ENCODE measurements at regions not wholly inside any gene's neighbourhood (a gene's known extent, or its start where the extent isn't known, plus 50 kb on each side); places are given as distances from the start of the nearest gene placed in this dataset.
"Not testable (repeated sequence)": the region's sequence is repeated elsewhere in the genome, so short reads cannot be mapped to it uniquely, and the experiment has no call there.

GRCh38 chr9:3773362-3774060, 247.7 kb upstream of the RFX3 start:
- no peak for DNase-seq

GRCh38 chr9:3769646-3770045, 243.8 kb upstream of the RFX3 start:
- no peak for DNase-seq

- no peak for DNase-seq
Measured at GRCh38 chr9:3768712-3769457, 243.1 kb upstream of the RFX3 start.

- DNase-seq = no peak
Measured at GRCh38 chr9:3768286-3768685, 242.5 kb upstream of the RFX3 start.

GRCh38 chr9:3762076-3762475, 236.3 kb upstream of the RFX3 start:
- no peak for DNase-seq

GRCh38 chr9:3760031-3760430, 234.2 kb upstream of the RFX3 start:
- no peak for DNase-seq

GRCh38 chr9:3758816-3759576, 233.2 kb upstream of the RFX3 start:
- no peak for DNase-seq

GRCh38 chr9:3756071-3756470, 230.3 kb upstream of the RFX3 start:
- no peak for DNase-seq

- DNase-seq = no peak
Measured at GRCh38 chr9:3751125-3751758, 225.4 kb upstream of the RFX3 start.

- no peak for DNase-seq
Measured at GRCh38 chr9:3750321-3750720, 224.5 kb upstream of the RFX3 start.

- no peak for DNase-seq
Measured at GRCh38 chr9:3746296-3747275, 220.8 kb upstream of the RFX3 start.

GRCh38 chr9:3743901-3744413, 218.2 kb upstream of the RFX3 start:
- no peak for DNase-seq

GRCh38 chr9:3742586-3742985, 216.8 kb upstream of the RFX3 start:
- DNase-seq = no peak

GRCh38 chr9:3741729-3742128, 215.9 kb upstream of the RFX3 start:
- DNase-seq = no peak

- DNase-seq = no peak
Measured at GRCh38 chr9:3740690-3741419, 215.1 kb upstream of the RFX3 start.

- DNase-seq = no peak
Measured at GRCh38 chr9:3736161-3736560, 210.4 kb upstream of the RFX3 start.

GRCh38 chr9:3735251-3735650, 209.4 kb upstream of the RFX3 start:
- no peak for DNase-seq

- DNase-seq = not testable (repeated sequence)
Measured at GRCh38 chr9:3733527-3734262, 207.9 kb upstream of the RFX3 start.

- no peak for DNase-seq
Measured at GRCh38 chr9:3733039-3733408, 207.2 kb upstream of the RFX3 start.
